ENCODE measurements at regions not wholly inside any gene's neighbourhood (a gene's known extent, or its start where the extent isn't known, plus 50 kb on each side); places are given as distances from the start of the nearest gene placed in this dataset.
"Not testable (repeated sequence)": the region's sequence is repeated elsewhere in the genome, so short reads cannot be mapped to it uniquely, and the experiment has no call there.

DNA sequence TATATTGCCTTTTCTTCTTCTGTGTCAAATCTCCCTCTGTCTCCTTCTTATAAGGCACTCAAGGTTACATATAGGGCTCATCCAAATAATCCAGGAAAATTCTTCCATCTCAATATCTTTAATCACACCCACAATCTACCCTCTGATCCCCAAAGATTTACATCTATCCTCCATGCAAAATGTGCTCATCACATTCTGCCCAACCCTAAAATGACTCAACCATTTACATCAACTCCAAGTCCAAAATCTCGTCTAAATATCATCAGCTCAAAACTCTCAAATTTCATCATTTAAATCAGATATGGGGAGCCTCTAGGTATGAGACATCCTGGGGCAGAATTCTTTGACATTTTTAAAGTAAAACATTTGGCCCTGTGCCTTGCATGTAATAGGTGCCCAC lies 1349.8 kb downstream of the SUCLG1 start:
- no peak for DNase-seq
- Mint-ChIP-seq H3K4me3 (no peak overlapping the region), H3K27me3 (no peaks in the 10 kb centered on the region), H3K27ac (no peak overlapping the region), H3K9me3 (peaks cover 10% of the 10 kb centered on the region), H3K4me1 (ENCODE audit: low read depth) (no peaks in the 10 kb centered on the region), H3K36me3 (ENCODE audit: low read depth) (no peaks in the 10 kb centered on the region)
- POLR2A ChIA-PET = no interaction called here
- CTCF ChIA-PET = no interaction called here
- no peak for ATAC-seq
- intact Hi-C loops (cut with micrococcal nuclease) = no loop called here
- no peak for TF ChIP-seq CTCF (IDR thresholded peaks at IDR 0.05)

DNA sequence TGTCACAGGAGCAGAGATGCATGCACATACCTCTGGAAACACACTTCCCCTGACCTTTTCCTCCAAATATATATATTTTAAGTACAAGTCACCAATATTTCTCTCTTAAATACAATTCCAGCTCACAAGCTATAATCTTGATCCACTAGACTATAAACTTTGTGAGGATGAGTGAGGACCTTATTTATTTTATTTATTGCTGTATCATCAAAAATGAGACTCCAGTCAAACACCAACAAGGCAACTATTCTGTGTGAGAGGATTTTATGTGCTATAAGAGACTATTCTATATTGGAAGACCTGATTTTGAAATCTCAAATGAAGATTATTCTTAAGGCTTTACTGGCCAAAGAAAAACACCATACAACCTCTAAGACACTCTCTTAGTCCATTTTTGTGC lies 1352.2 kb downstream of the SUCLG1 start:
- no peak for TF ChIP-seq CTCF (IDR thresholded peaks at IDR 0.05)
- DNase-seq (no peak), ATAC-seq (no peak)
- peaks cover 10% of the 10 kb centered on the region for H3K9me3 Mint-ChIP-seq
- no peaks in the 10 kb centered on the region for H3K4me1 Mint-ChIP-seq (ENCODE audit: low read depth)
- no peak overlapping the region for H3K27ac Mint-ChIP-seq
- no peak overlapping the region for H3K4me3 Mint-ChIP-seq
- intact Hi-C loops (cut with micrococcal nuclease) = no loop called here
- H3K27me3 Mint-ChIP-seq = no peaks in the 10 kb centered on the region
- H3K36me3 Mint-ChIP-seq (ENCODE audit: low read depth) = no peaks in the 10 kb centered on the region
- POLR2A ChIA-PET = no interaction called here
- CTCF ChIA-PET = no interaction called here

DNA sequence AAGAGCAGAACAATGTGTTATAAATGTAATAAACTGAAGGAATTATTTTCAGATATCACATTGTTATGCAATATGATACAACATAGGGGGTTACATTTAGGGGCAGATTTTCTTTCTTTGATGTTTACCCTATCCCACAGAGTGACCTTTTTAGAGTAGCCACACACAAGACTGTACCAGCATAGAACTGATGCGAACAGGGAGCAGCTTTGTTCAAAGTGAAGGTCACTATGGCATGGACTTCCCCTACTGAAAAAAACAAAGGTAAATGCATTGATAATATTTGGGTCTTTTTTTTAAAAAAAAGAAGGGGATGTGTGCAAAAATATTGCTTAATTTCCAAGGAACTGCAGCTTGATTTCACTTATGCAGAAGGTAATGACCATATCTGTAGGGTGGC lies 1354.9 kb downstream of the SUCLG1 start:
- intact Hi-C loops (cut with micrococcal nuclease) = no loop called here
- ATAC-seq (no peak), DNase-seq (no peak)
- Mint-ChIP-seq H3K4me1 (ENCODE audit: low read depth) (no peaks in the 10 kb centered on the region), H3K36me3 (ENCODE audit: low read depth) (no peaks in the 10 kb centered on the region), H3K27me3 (no peaks in the 10 kb centered on the region), H3K27ac (no peak overlapping the region), H3K4me3 (no peak overlapping the region), H3K9me3 (peaks cover 14% of the 10 kb centered on the region)
- ChIA-PET POLR2A (no interaction called here), CTCF (no interaction called here)
- no peak for TF ChIP-seq CTCF (IDR thresholded peaks at IDR 0.05)

DNA sequence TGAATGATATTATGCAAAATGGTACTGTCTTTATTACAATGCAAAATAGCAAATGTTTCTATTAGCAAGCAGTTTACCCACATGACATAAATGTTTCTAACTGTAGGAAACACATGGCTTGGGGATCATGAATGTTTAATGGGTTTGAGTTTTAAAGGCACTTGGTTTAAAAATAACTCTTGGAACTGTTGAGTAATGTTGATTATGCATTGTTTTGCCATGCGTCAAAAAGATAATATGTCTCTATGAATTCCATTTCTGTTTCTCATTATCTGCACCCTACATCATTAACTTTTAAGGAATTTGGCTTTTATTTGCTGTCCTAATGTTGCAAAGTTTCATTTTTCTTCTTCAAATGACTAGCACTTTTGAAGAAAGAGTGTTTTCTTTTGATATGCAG lies 1355.5 kb downstream of the SUCLG1 start:
- H3K27me3 Mint-ChIP-seq = no peaks in the 10 kb centered on the region
- POLR2A ChIA-PET = no interaction called here

GRCh38 chr2:83089051-83089450 lies 1370.0 kb downstream of the SUCLG1 start:
- POLR2A ChIA-PET; H3K4me1 Mint-ChIP-seq (ENCODE audit: low read depth); DNase-seq; intact Hi-C loops (cut with micrococcal nuclease); ATAC-seq; H3K36me3 Mint-ChIP-seq (ENCODE audit: low read depth); H3K27me3 Mint-ChIP-seq; H3K4me3 Mint-ChIP-seq; CTCF ChIA-PET; H3K9me3 Mint-ChIP-seq; H3K27ac Mint-ChIP-seq: not testable (repeated sequence)

More for the DNA sequence above, 1355.5 kb downstream of the SUCLG1 start:
- CTCF ChIA-PET = no interaction called here
- Mint-ChIP-seq H3K27ac (no peak overlapping the region), H3K9me3 (peaks cover 13% of the 10 kb centered on the region), H3K4me1 (ENCODE audit: low read depth) (no peaks in the 10 kb centered on the region), H3K36me3 (ENCODE audit: low read depth) (no peaks in the 10 kb centered on the region), H3K4me3 (no peak overlapping the region)
- intact Hi-C loops (cut with micrococcal nuclease) = no loop called here
- DNase-seq (no peak), ATAC-seq (no peak)
- TF ChIP-seq CTCF (IDR thresholded peaks at IDR 0.05) = no peak

GRCh38 chr2:83085869-83086268 lies 1373.2 kb downstream of the SUCLG1 start:
- no peak for TF ChIP-seq CTCF (IDR thresholded peaks at IDR 0.05)
- DNase-seq (no peak), ATAC-seq (no peak)
- Mint-ChIP-seq H3K27ac (no peak overlapping the region), H3K9me3 (peaks cover 6% of the 10 kb centered on the region), H3K4me1 (ENCODE audit: low read depth) (no peaks in the 10 kb centered on the region), H3K36me3 (ENCODE audit: low read depth) (no peaks in the 10 kb centered on the region), H3K27me3 (no peaks in the 10 kb centered on the region), H3K4me3 (no peak overlapping the region)
- CTCF ChIA-PET = no interaction called here
- intact Hi-C loops (cut with micrococcal nuclease) = no loop called here
- POLR2A ChIA-PET = no interaction called here

All from activated CD8-positive, alpha-beta T cell treated with anti-CD3 and anti-CD28 coated beads for 36 hours (primary cell).